Sigmoid colon (tissue), 6 donors: ENCODE measurements at regions not wholly inside any gene's neighbourhood (a gene's known extent, or its start where the extent isn't known, plus 50 kb on each side); places are given as distances from the start of the nearest gene placed in this dataset.

Experiments
- DNase-seq: peaks from one replicate; pipeline ENCODE4 v3.0.0-alpha.2; 2019
- H3K27ac ChIP-seq, 4 donors: fragments of 200-600 bp; sonication (generic); one replicate each; pipeline ENCODE4 v1.5.1; 2016 to 2019; ENCODE audit warnings: mild to moderate bottlenecking in 1 of 4
- H3K27me3 ChIP-seq, 3 donors: fragments of 200-600 bp; sonication (generic); one replicate each; pipeline ENCODE4 v1.5.1; 2019; ENCODE audit warnings: mild to moderate bottlenecking in 1 of 3
- H3K36me3 ChIP-seq, 4 donors: fragments of 200-600 bp; sonication (generic); one replicate each; pipeline ENCODE4 v1.5.1; 2016 to 2019
- H3K4me1 ChIP-seq, 4 donors: fragments of 200-600 bp; sonication (generic); one replicate each; pipeline ENCODE4 v1.5.1; 2017 to 2019
- H3K4me3 ChIP-seq, 4 donors: fragments of 200-600 bp; sonication (generic); one replicate each; pipeline ENCODE4 v1.5.1; 2017 to 2019; ENCODE audit warnings: mild to moderate bottlenecking in 2 of 4, moderate library complexity in 1 of 4
- H3K9me3 ChIP-seq, 4 donors: fragments of 200-600 bp in 3 of 4; sonication (generic) in 3 of 4; one replicate each; pipeline versions ENCODE4 v1.5.1 to v1.6.1; 2013 to 2019
- EP300 ChIP-seq, 4 donors: sonication (generic); formaldehyde crosslinking; IDR thresholded peaks; one replicate each; pipeline ENCODE4 v1.6.1; 2017; ENCODE audit warnings: antibody characterized with exemption in 4 of 4
- POLR2A ChIP-seq, 2 donors: fragments of 450-650 bp; IDR thresholded peaks; one replicate each; pipeline ENCODE4 v1.6.1; 2016; ENCODE audit warnings: antibody characterized with exemption in 2 of 2, mild to moderate bottlenecking in 2 of 2, moderate library complexity in 2 of 2
- POLR2AphosphoS5 ChIP-seq, 4 donors: sonication (generic); formaldehyde crosslinking; IDR thresholded peaks; one replicate each; pipeline ENCODE4 v1.6.1; 2017; ENCODE audit warnings: antibody characterized with exemption in 4 of 4
- WGBS, 2 donors: extraction: QIAGEN DNeasy Blood & Tissue Kit; methylation state at CpG; one replicate each; pipeline ENCODE4 v1.1.7; 2013; 5-methylcytosine and 5-hydroxymethylcytosine counted together
- intact Hi-C: fragments of 100-400 bp; cut with DNase I; formaldehyde crosslinking; loops from one replicate; pipeline ENCODE4 v1.15.1; 2023
- TF ChIP-seq, protein P1 (sequence below), 4 experiments: fragments of 450-650 bp in 3 of 4; fragments of 200-600 bp in 1 of 4; IDR thresholded peaks; one replicate each; pipeline ENCODE4 v1.5.1; 2016 to 2019; ENCODE audit warnings: antibody characterized with exemption in 4 of 4, mild to moderate bottlenecking in 3 of 4, moderate library complexity in 2 of 4
- donor health status: healthy with polysubstance abuse.
- donor health status: healthy.

DNA sequence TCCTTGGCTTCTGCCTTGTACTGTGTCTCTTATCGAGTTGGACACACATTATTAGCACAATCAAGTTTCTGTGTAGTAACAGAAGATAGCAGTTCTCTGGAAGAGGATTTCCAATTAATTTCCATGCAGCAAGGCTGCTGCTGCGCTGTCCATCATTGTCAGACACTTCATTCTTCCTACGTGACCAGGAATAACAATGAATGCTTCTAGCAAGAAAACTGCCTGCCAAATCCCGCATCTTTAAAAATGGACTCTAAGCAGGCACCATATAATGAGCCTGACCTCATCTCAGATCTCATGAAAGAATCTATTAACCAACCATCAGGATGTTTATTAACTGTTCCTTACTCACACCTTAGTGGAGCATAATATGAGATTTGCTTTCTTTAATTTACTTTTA, 1067.7 kb upstream of the FAM98A start:
- H3K9me3 ChIP-seq = no peaks in the 10 kb centered on the region
- no peak for DNase-seq
- WGBS, 2 donors = 81 to 82% methylated on average over 4 of the region's 4 CpGs
- no peak overlapping the region for H3K27ac ChIP-seq
- intact Hi-C loops = no loop called here
- TF ChIP-seq, protein P1, sequence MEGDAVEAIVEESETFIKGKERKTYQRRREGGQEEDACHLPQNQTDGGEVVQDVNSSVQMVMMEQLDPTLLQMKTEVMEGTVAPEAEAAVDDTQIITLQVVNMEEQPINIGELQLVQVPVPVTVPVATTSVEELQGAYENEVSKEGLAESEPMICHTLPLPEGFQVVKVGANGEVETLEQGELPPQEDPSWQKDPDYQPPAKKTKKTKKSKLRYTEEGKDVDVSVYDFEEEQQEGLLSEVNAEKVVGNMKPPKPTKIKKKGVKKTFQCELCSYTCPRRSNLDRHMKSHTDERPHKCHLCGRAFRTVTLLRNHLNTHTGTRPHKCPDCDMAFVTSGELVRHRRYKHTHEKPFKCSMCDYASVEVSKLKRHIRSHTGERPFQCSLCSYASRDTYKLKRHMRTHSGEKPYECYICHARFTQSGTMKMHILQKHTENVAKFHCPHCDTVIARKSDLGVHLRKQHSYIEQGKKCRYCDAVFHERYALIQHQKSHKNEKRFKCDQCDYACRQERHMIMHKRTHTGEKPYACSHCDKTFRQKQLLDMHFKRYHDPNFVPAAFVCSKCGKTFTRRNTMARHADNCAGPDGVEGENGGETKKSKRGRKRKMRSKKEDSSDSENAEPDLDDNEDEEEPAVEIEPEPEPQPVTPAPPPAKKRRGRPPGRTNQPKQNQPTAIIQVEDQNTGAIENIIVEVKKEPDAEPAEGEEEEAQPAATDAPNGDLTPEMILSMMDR (IDR thresholded peaks at IDR 0.05) = no peak
- TF ChIP-seq POLR2A (IDR thresholded peaks at IDR 0.05) (no peak), EP300 (IDR thresholded peaks at IDR 0.05) (no peak), POLR2AphosphoS5 (IDR thresholded peaks at IDR 0.05) (no peak)
- no peaks in the 10 kb centered on the region for H3K4me1 ChIP-seq
- H3K36me3 ChIP-seq = no peaks in the 10 kb centered on the region
- no peaks in the 10 kb centered on the region for H3K27me3 ChIP-seq
- H3K4me3 ChIP-seq = no peak overlapping the region

DNA sequence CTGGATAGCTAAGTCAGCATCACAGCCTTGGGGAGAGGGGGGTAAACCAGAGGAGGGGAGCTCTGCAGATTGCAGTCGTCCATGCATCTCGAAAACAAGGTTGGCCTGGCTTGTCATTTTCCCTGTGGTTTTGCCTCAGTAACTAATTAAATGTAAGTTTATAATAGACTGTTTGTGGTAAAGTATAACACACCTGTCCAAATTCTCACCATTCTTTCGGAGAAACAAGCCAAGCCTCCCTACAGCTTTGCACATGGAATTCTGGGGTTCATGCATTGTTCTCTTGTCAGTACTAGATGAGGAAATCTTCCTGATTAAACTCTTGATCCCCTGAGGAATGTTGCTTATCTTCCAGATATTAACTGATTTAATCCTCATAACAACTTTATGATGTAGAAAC, 1065.2 kb upstream of the FAM98A start:
- Histone ChIP-seq H3K9me3 (no peaks in the 10 kb centered on the region), H3K27me3 (no peaks in the 10 kb centered on the region), H3K27ac (no peak overlapping the region), H3K36me3 (no peaks in the 10 kb centered on the region), H3K4me1 (no peaks in the 10 kb centered on the region), H3K4me3 (no peak overlapping the region)
- 76 to 79% methylated on average over 3 of the region's 3 CpGs for WGBS, 2 donors
- TF ChIP-seq EP300 (IDR thresholded peaks at IDR 0.05) (no peak), POLR2AphosphoS5 (IDR thresholded peaks at IDR 0.05) (no peak), POLR2A (IDR thresholded peaks at IDR 0.05) (no peak)
- TF ChIP-seq, protein P1 (IDR thresholded peaks at IDR 0.05) = no peak
- intact Hi-C loops = no loop called here
- DNase-seq = no peak

GRCh38 chr2:34663314-34663713, 1064.2 kb upstream of the FAM98A start:
- Histone ChIP-seq H3K9me3 (no peaks in the 10 kb centered on the region), H3K36me3 (no peaks in the 10 kb centered on the region), H3K4me3 (no peak overlapping the region), H3K27me3 (no peaks in the 10 kb centered on the region), H3K4me1 (no peaks in the 10 kb centered on the region), H3K27ac (no peak overlapping the region)
- TF ChIP-seq POLR2AphosphoS5 (IDR thresholded peaks at IDR 0.05) = no peak
- no peak for TF ChIP-seq EP300 (IDR thresholded peaks at IDR 0.05)
- TF ChIP-seq POLR2A (IDR thresholded peaks at IDR 0.05) = no peak
- TF ChIP-seq, protein P1 (IDR thresholded peaks at IDR 0.05) = no peak
- intact Hi-C loops = no loop called here
- no peak for DNase-seq
- 87 to 88% methylated on average over 2 of the region's 2 CpGs for WGBS, 2 donors

- TF ChIP-seq POLR2AphosphoS5 (IDR thresholded peaks at IDR 0.05) (no peak), EP300 (IDR thresholded peaks at IDR 0.05) (no peak), POLR2A (IDR thresholded peaks at IDR 0.05) (no peak)
- TF ChIP-seq, protein P1 (IDR thresholded peaks at IDR 0.05) = no peak
- Histone ChIP-seq H3K4me3 (no peak overlapping the region), H3K27me3 (no peaks in the 10 kb centered on the region), H3K36me3 (no peaks in the 10 kb centered on the region), H3K4me1 (no peaks in the 10 kb centered on the region), H3K9me3 (no peaks in the 10 kb centered on the region), H3K27ac (no peak overlapping the region)
- intact Hi-C loops = no loop called here
- 74 to 85% methylated on average over 4 of the region's 4 CpGs for WGBS, 2 donors
- DNase-seq = no peak
Measured at GRCh38 chr2:34660741-34661140, 1061.6 kb upstream of the FAM98A start.

DNA sequence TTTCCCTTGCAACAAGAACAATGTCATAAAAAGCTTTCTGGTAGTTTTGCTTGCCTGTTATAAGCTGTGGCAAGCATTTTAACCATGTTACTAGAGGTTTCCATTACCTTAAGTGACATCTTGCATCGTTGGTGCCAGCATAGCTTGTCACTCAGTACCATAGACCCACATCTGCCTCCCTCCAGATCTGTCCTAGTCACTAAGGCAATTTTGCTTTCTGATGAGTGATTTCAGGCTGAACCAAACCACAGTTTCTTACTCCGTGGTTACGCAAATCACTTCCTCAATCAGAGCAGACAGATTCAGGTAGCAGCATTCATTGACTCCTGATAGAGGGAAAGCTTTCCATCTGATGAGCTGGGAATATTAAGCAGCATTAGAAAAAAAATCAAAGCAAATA, 1057.5 kb upstream of the FAM98A start:
- Histone ChIP-seq H3K27ac (no peak overlapping the region), H3K4me1 (no peaks in the 10 kb centered on the region), H3K9me3 (no peaks in the 10 kb centered on the region), H3K27me3 (no peaks in the 10 kb centered on the region), H3K36me3 (no peaks in the 10 kb centered on the region), H3K4me3 (no peak overlapping the region)
- TF ChIP-seq POLR2A (IDR thresholded peaks at IDR 0.05) (no peak), POLR2AphosphoS5 (IDR thresholded peaks at IDR 0.05) (no peak), EP300 (IDR thresholded peaks at IDR 0.05) (no peak)
- TF ChIP-seq, protein P1 (IDR thresholded peaks at IDR 0.05) = no peak
- intact Hi-C loops = no loop called here
- no peak for DNase-seq
- WGBS, 2 donors = 63 to 79% methylated on average over 3 of the region's 3 CpGs
